Panc1 (cell line): ENCODE measurements at regions not wholly inside any gene's neighbourhood (a gene's known extent, or its start where the extent isn't known, plus 50 kb on each side); places are given as distances from the start of the nearest gene placed in this dataset.
"Not testable (repeated sequence)": the region's sequence is repeated elsewhere in the genome, so short reads cannot be mapped to it uniquely, and the experiment has no call there.

Experiments used
- ATAC-seq: fragments of 200-7000 bp; cut with Tn5 transposase; 2 replicates; pipeline ENCODE4 v1.9.1; 2020; ENCODE audit warnings: mild to moderate bottlenecking, moderate library complexity
- BruUV-seq: library from RNA; stranded (reverse); fragments of 400-500 nt; replicated peaks from 2 replicates; lab custom pipeline; 2021; lab: Mats Ljungman, UMichigan
- CTCF ChIA-PET: fragments of 300-600 bp; sonication (Branson Sonifier 250); formaldehyde crosslinking; loops from one replicate; lab custom pipeline; 2022; ENCODE audit warnings: antibody characterized with exemption; lab: Charles Lee
- POLR2A ChIA-PET: fragments of 300-600 bp; sonication (Branson Sonifier 250); formaldehyde crosslinking; loops from one replicate; lab custom pipeline; 2022; ENCODE audit warnings: antibody characterized with exemption; lab: Charles Lee
- DNase-seq: peaks from one replicate; pipeline ENCODE4 v3.0.0-alpha.2; 2010; ENCODE audit warnings: low read depth, low spot score
- H3K27ac ChIP-seq: 2 replicates; pipeline ENCODE4 v1.5.1; 2011; ENCODE audit warnings: mild to moderate bottlenecking, low read length, inconsistent platforms
- H3K27me3 ChIP-seq: fragments of 200-500 bp; sonication (Bioruptor generic); 2 replicates; pipeline ENCODE4 v1.6.0; 2014; ENCODE audit warnings: low read length, inconsistent platforms; ENCODE audit not compliant: control insufficient read depth, insufficient read depth
- H3K36me3 ChIP-seq: fragments of 200-500 bp; sonication (Bioruptor generic); 2 replicates; pipeline ENCODE4 v1.5.1; 2014; ENCODE audit warnings: inconsistent platforms, mild to moderate bottlenecking, low read length, moderate library complexity; ENCODE audit not compliant: control insufficient read depth, insufficient read depth
- H3K4me1 ChIP-seq: 2 replicates; pipeline ENCODE4 v1.5.1; 2011; ENCODE audit warnings: inconsistent platforms, mild to moderate bottlenecking, low read length, moderate library complexity; ENCODE audit not compliant: control insufficient read depth, insufficient read depth
- H3K4me3 ChIP-seq, 2 experiments: 2 replicates each; pipeline ENCODE4 v1.5.1; 2011 to 2012; ENCODE audit warnings: low read depth in 2 of 2, low read length in 2 of 2, mild to moderate bottlenecking in 2 of 2, inconsistent platforms in 1 of 2, moderate library complexity in 1 of 2
- H3K9me3 ChIP-seq: fragments of 200-500 bp; sonication (Bioruptor generic); 2 replicates; pipeline ENCODE4 v1.5.1; 2014; ENCODE audit warnings: low read depth, mild to moderate bottlenecking, inconsistent platforms, low read length, moderate library complexity; ENCODE audit not compliant: control insufficient read depth, insufficient read depth
- POLR2AphosphoS5 ChIP-seq: IDR thresholded peaks from 2 replicates; pipeline ENCODE4 v1.6.1; 2012; ENCODE audit warnings: mild to moderate bottlenecking, low read depth, low read length, moderate library complexity
- SIN3A ChIP-seq: IDR thresholded peaks from 2 replicates; pipeline ENCODE4 v1.6.1; 2012; ENCODE audit warnings: low read depth, mild to moderate bottlenecking, low read length, moderate library complexity, borderline replicate concordance; ENCODE audit not compliant: insufficient read depth
- TCF7L2 ChIP-seq: IDR thresholded peaks from 2 replicates; pipeline ENCODE4 v1.6.1; 2011; ENCODE audit warnings: mild to moderate bottlenecking, low read depth, low read length, inconsistent platforms
- in situ Hi-C: cut with HindIII; loops from 2 replicates; pipeline ENCODE4 v1.10.0; 2016; ENCODE audit warnings: low sequenced_read_pairs, low pct_unique_long_range_greater_than_20kb
- intact Hi-C: fragments of 100-400 bp; cut with micrococcal nuclease; formaldehyde crosslinking; loops from one replicate; pipeline ENCODE4 v1.10.0; 2022; ENCODE audit not compliant: unreplicated experiment
- TF ChIP-seq, protein P1 (sequence below), 2 experiments: IDR thresholded peaks; 2 replicates each; pipeline ENCODE4 v1.6.1; 2011 to 2012; ENCODE audit warnings: low read depth in 2 of 2, control low read depth in 1 of 2, low read length in 1 of 2, mild to moderate bottlenecking in 1 of 2, moderate library complexity in 1 of 2; ENCODE audit not compliant: insufficient read depth in 1 of 2
- TF ChIP-seq, protein P2 (sequence below): fragments of 450-650 bp; IDR thresholded peaks from 2 replicates; pipeline ENCODE4 v1.5.1; 2017; ENCODE audit warnings: mild to moderate bottlenecking

DNA sequence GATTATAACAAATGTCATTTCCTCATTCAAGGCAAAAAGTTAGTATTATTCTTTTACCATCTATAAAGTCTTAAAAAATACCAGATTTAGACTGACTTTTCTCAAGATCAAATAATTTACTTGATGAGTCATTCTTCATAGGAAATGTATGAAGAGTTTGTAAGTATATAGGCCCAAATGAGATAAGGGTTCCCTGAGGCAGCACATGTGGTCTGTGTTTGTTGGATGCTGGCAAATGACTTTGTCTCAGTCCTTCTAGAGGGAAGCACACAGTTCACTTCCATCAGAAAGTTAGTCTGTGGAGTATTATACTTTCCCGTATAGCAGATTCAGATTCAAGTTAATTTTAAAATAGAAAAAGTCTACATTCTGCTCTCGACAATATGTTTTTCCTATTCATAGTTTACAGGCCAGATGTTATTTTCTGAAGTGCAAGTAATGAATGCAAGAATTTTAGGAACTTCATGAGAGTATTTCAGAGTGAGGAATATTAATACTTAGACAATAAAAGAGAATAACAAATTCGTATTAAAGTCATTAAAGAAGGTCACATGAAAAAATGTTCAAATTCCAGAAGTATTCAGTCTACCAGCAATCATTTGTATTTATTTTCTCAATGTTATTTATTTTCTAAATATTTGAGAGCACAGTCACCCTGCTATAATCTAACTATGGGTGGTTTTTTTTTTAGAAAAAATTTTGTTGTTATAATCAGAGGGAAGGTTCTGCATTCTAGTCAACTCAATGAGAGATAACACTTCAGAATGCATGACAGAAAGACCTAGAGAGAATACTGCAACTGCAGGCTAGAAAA lies 601.8 kb upstream of the ZFP42 start:
- POLR2A ChIA-PET = no interaction called here
- H3K4me1 ChIP-seq = no peaks in the 10 kb centered on the region
- H3K4me3 ChIP-seq = no peak overlapping the region
- intact Hi-C loops (no loop called here), in situ Hi-C loops (no loop called here)
- TF ChIP-seq TCF7L2 (no peak), SIN3A (no peak), POLR2AphosphoS5 (no peak)
- TF ChIP-seq, protein P1, sequence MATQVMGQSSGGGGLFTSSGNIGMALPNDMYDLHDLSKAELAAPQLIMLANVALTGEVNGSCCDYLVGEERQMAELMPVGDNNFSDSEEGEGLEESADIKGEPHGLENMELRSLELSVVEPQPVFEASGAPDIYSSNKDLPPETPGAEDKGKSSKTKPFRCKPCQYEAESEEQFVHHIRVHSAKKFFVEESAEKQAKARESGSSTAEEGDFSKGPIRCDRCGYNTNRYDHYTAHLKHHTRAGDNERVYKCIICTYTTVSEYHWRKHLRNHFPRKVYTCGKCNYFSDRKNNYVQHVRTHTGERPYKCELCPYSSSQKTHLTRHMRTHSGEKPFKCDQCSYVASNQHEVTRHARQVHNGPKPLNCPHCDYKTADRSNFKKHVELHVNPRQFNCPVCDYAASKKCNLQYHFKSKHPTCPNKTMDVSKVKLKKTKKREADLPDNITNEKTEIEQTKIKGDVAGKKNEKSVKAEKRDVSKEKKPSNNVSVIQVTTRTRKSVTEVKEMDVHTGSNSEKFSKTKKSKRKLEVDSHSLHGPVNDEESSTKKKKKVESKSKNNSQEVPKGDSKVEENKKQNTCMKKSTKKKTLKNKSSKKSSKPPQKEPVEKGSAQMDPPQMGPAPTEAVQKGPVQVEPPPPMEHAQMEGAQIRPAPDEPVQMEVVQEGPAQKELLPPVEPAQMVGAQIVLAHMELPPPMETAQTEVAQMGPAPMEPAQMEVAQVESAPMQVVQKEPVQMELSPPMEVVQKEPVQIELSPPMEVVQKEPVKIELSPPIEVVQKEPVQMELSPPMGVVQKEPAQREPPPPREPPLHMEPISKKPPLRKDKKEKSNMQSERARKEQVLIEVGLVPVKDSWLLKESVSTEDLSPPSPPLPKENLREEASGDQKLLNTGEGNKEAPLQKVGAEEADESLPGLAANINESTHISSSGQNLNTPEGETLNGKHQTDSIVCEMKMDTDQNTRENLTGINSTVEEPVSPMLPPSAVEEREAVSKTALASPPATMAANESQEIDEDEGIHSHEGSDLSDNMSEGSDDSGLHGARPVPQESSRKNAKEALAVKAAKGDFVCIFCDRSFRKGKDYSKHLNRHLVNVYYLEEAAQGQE (IDR thresholded peaks at IDR 0.05; ENCODE audit: insufficient read depth in 1 of 2, low read depth in 2 of 2, low read length in 1 of 2) = no peak
- TF ChIP-seq, protein P2, sequence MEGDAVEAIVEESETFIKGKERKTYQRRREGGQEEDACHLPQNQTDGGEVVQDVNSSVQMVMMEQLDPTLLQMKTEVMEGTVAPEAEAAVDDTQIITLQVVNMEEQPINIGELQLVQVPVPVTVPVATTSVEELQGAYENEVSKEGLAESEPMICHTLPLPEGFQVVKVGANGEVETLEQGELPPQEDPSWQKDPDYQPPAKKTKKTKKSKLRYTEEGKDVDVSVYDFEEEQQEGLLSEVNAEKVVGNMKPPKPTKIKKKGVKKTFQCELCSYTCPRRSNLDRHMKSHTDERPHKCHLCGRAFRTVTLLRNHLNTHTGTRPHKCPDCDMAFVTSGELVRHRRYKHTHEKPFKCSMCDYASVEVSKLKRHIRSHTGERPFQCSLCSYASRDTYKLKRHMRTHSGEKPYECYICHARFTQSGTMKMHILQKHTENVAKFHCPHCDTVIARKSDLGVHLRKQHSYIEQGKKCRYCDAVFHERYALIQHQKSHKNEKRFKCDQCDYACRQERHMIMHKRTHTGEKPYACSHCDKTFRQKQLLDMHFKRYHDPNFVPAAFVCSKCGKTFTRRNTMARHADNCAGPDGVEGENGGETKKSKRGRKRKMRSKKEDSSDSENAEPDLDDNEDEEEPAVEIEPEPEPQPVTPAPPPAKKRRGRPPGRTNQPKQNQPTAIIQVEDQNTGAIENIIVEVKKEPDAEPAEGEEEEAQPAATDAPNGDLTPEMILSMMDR = no peak
- ATAC-seq = no peak
- CTCF ChIA-PET = no interaction called here
- no peaks in the 10 kb centered on the region for H3K9me3 ChIP-seq
- no peaks in the 10 kb centered on the region for H3K27me3 ChIP-seq
- BruUV-seq = no TSS peak
- no peak overlapping the region for H3K27ac ChIP-seq
- DNase-seq = no peak
- no peaks in the 10 kb centered on the region for H3K36me3 ChIP-seq

DNA sequence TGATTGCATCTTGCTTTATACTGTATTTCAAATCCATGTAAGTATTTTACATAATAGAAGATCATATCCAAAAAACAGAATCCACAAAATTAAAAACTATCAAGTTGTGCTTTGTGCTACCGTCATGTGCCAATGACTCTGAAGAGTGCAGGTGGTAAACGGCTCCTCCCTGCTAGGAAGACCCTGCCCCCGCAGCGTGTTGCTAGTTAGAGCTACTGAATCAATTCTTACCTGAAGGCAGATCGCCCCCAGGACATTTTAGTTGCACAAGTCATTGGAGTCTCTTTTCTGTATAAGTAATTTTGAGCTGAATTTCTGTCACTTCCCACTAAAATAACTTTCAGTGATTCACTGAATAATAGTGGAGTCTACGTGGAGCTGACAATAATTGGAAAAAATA lies 599.5 kb upstream of the ZFP42 start:
- ATAC-seq (no peak), DNase-seq (no peak)
- in situ Hi-C loops (no loop called here), intact Hi-C loops (no loop called here)
- Histone ChIP-seq H3K27me3 (no peaks in the 10 kb centered on the region), H3K9me3 (no peaks in the 10 kb centered on the region), H3K27ac (no peak overlapping the region), H3K4me3 (no peak overlapping the region), H3K4me1 (no peaks in the 10 kb centered on the region), H3K36me3 (no peaks in the 10 kb centered on the region)
- no TSS peak for BruUV-seq
- TF ChIP-seq TCF7L2 (no peak), POLR2AphosphoS5 (no peak), SIN3A (no peak)
- TF ChIP-seq, protein P1 (IDR thresholded peaks at IDR 0.05; ENCODE audit: insufficient read depth in 1 of 2, low read depth in 2 of 2, low read length in 1 of 2) = no peak
- TF ChIP-seq, protein P2 = no peak
- POLR2A ChIA-PET = no interaction called here
- CTCF ChIA-PET = no interaction called here

DNA sequence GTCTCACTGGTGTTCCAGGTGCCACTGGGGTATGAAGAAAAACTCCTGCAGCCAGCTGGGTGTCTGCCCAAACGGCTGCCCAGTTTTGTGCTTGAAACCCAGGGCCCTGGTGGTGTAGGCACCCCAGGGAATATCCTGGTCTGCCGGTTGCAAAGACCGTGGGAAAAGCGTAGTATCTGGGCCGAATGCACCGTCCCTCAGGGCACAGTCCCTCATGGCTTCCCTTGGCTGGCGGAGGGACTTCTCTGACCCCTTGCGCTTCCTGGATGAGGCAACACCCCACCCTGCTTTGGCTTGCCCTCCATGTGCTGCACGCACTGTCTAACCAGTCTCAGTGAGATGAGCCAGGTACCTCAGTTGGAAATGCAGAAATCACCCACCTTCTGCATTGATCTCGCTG lies 587.1 kb upstream of the ZFP42 start:
- BruUV-seq, H3K36me3 ChIP-seq, H3K4me3 ChIP-seq, in situ Hi-C loops, DNase-seq, ATAC-seq, H3K27me3 ChIP-seq, POLR2A ChIA-PET, H3K27ac ChIP-seq, H3K9me3 ChIP-seq, intact Hi-C loops, H3K4me1 ChIP-seq, CTCF ChIA-PET: not testable (repeated sequence)
